ENCODE measurements at regions not wholly inside any gene's neighbourhood (a gene's known extent, or its start where the extent isn't known, plus 50 kb on each side); places are given as distances from the start of the nearest gene placed in this dataset.

DNA sequence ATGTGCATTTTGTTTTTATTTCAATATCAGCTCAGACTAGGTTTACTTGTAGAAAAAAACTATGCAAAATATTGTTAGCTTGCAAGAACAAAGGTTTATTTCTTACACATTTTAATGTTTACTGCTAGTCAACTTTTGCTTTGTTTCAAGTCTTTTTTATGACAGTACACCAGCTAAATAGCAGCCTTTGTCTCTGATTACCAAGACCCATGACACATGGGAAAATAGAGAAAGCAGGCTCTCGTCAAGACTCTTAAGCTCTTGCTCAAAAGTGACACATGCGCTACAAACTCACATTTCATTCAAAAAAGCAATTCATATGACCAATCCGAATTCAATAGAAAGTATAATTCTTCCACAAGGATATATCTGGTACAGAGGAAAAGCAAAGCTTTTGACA is 642.3 kb upstream of the SLITRK1 start:
- DNase-seq, result peak; percentile 6

GRCh38 chr13:84500016-84500415 is 617.7 kb upstream of the SLITRK1 start:
- no peak for DNase-seq

DNA sequence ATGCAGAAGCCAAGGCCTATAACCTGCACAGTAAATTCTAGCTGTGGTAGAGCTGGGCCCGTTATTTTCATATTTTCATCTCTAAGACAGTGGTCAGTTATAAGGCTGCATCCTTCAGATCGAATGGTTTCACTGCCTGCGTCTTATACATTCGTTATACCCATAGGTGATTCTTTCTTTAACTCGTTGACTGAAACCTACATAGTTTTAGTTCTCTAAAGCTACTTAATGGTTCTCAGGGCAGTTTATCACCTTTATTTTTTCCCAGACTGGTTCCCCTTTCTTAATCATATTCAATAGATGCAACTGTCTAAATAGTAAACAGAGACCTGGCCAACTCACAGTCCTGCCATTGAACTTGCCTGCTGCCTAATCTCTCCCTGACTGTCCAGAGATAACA is 615.3 kb upstream of the SLITRK1 start:
- no peak for DNase-seq

- no peak for DNase-seq
Measured at GRCh38 chr13:84491952-84492351, 609.7 kb upstream of the SLITRK1 start.

DNA sequence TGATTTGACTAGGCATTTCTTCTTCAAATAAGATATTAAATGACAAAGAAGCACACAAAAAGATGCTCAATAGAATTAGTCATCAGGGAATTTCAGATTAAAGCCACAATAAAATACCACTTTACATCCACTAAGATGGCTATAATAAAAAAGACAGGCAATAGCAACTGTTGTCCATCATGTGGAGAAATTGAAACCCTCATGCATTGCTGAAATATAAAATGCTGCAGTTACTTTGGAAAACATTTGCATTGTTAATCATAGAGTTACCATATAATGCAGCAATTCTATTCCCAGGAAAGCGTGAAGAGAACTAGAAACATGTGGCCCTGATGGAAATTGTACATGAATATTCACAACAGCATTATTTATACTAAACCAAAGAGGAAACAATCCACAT is 605.5 kb upstream of the SLITRK1 start:
- DNase-seq, result no peak

- DNase-seq, result no peak
Measured at GRCh38 chr13:84481958-84482357, 599.7 kb upstream of the SLITRK1 start.

DNA sequence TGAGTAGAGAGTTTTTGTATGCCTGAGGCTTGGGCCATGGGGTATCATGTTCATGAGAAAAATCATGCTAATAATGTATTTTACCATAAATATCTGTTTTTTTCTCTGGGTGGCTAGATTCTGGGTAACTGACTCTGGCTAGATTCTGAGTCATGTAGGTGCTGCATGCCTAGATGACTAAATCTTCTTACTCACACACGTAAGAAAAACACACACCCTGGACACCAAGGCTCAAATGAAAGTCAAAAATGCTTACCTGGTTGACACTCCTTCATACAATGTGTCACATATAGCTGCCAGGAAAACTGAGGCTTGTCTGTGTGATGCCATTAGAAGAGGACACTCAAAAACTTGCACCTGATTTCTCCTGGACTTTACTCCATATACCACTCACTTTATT is 597.4 kb upstream of the SLITRK1 start:
- no peak for DNase-seq

DNA sequence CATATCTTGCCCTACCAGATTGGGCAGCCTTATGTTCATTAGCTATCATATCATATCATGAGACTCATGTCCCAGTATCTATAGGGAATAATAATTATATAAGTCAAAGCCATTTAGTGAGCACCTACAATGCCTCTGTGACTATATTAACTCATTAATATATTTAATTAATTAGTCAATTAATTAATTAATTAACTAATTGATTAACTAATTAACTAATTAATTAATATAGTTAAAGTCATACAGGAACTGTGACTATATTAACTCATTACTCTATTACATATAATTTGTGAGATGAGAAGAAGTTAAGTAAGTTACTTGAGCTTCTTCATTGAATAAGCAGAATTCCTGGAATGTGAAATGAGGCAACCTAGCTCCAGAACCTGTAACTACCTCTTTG is 588.3 kb upstream of the SLITRK1 start:
- no peak for DNase-seq

DNA sequence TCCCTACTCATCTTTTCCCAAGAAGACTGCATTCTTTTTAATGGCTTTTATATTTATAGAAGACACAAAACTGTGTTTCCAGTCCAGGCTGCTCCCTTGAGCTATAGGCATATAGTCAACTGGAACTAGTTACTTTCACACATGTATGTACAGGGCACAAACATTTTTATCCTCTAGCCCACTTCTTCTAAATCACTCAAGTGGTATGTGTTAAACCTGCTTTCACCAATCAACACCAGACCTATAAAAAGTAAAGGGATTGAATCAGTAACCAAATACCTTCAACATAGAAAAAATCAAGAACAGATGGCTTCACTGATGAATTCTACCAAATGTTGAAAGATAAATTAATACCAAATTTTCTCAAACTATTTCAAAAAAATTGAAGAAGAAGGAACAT is 584.2 kb upstream of the SLITRK1 start:
- DNase-seq, result no peak

- DNase-seq, result no peak
Measured at GRCh38 chr13:84460989-84461388, 578.7 kb upstream of the SLITRK1 start.

GRCh38 chr13:84455143-84455905 is 573.0 kb upstream of the SLITRK1 start:
- DNase-seq, result no peak

DNA sequence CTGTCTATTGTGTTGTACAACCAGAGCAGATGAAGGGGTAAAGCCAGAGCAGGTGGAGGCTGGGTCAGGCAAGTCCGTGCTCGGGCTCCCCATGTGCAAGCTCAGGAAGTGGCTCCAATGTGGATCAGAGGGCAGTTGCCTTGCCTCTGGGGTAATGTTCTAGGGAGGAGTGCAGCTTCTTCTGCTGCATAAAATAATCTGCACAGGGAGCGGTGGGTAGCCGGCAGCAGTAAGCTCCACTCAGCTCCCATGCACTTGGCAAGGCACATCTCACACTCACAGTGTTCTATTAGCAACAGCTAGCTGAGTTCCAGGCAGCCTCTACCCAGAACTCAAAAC is 565.3 kb upstream of the SLITRK1 start:
- DNase-seq, result no peak

DNA sequence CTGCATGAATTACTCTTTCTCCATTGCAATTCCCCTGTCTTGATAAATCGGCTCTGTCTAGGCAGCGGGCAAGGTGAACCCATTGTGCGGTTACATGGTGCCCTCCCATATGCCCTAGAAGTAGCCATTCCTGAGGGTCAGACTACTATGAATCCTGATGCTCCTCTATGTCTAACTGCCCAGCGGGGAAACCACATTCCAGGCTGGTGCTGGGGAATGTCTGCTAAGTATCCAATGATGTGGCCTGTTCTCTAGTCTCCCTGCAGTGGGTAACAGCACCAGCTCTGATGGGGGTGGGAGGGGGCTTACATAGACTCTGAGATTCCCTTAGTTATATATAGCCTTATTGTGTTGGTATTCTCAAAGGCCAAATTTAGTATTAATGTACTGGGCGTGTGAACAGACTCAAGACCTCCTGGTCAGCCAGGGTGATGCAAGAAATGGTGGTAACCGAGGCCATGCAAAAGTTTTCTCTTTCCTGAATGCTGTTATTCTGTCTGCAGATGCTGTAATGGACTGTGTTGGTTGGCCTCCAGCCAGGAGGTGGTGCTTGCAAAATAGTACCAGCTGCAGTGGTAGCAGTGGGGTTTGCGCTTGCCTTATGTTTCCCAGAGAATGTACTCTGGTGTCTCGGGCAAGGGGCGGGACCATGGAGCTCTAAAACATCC is 564.8 kb upstream of the SLITRK1 start:
- no peak for DNase-seq

- no peak for DNase-seq
Measured at GRCh38 chr13:84445776-84446175, 563.5 kb upstream of the SLITRK1 start.

GRCh38 chr13:84443463-84443862 is 561.2 kb upstream of the SLITRK1 start:
- no peak for DNase-seq

DNA sequence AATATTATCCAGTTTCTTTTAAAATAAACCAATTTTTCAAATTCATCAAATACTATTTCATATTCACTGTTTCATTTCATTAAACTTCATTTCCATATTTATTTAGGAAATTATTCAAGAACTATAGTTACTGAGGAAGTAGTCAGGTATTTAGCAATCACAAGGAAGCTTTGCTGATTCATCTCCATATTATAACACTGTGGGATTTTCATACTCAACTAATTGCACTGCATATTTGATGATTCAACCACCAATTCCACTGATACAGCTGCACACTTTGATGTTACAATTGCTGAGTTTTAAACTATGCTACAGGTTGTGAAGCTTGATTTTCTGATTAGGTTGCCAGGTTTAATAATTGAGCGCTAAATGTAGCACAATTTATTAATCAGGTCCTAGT is 556.8 kb upstream of the SLITRK1 start:
- no peak for DNase-seq

GRCh38 chr13:84433024-84433423 is 550.8 kb upstream of the SLITRK1 start:
- DNase-seq, result no peak

- no peak for DNase-seq
Measured at GRCh38 chr13:84431646-84432045, 549.4 kb upstream of the SLITRK1 start.

GRCh38 chr13:84430446-84430845 is 548.2 kb upstream of the SLITRK1 start:
- DNase-seq, result no peak

DNA sequence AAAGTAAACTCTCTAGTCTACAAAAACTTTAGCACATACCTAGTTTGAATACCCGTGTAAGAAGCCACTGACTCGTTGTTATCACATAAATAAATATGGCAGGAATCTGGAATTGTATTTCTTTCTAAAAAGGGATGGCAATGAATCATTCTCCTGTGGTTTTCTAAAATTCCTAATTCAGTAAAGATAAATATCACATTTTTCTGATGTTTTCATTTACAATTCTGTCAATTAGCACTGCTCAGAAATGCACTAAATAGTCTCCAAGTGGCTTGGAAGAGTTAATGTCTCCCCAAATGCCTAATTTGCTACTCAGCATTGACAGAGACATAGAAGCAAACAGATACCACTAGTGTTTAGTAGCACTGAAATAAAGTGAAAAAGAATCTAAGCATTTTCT is 547.7 kb upstream of the SLITRK1 start:
- no peak for DNase-seq

- no peak for DNase-seq
Measured at GRCh38 chr13:84418041-84418440, 535.8 kb upstream of the SLITRK1 start.

DNA sequence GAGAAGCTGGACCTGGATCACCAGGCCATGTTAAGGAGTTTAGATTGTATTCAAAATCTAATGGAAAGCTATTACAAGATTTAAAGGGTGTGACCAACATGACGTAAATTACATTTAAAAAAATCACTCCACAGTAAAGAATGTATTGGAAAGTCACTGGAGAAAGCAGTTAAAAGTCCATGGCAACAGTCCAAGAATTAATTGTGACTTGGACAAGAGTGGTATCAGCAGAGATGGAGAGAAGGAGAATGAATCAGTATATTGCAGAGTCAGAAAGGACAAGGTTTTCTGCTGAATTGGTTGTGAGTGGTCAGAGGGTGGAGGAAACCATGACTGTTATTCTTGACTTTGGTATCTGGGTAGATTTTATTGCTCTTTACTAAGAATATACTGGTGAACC is 535.1 kb upstream of the SLITRK1 start:
- no peak for DNase-seq

DNA sequence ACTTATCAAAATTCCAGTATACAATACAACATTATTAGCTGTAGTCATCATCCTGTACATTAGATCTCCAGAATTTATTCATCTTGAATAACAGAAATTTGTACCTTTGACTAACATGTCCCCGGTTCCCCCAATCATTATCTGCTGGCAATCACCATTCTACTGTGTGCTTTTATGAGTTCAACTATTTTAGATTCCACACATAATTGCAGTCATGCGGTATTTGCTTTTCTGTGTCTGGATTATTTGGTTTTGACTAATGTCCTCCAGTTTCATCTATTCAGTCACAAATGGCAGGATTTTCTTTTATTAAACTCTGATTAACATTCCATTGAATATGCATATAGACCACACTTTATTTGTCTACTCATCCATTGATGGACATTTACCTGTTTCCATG is 530.7 kb upstream of the SLITRK1 start:
- no peak for DNase-seq

- no peak for DNase-seq
Measured at GRCh38 chr13:84405286-84405685, 523.0 kb upstream of the SLITRK1 start.

DNA sequence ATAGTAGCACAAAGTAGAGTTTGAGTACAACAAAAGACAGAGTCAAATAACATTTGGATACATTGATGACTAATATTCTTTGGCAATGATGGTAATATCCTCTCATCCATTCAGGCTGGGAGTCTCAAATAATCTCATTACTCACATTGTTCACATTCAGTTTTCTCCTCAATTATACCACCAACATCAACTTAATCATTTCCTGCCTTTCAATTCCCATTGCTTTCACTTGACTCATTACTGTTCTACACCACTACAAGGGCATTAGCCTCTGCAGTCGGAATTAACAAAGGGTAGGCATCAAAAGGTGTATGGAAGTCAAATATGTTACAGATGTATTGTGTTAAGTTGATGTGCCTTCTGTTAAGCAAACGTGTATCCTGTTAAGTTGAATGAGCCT is 518.4 kb upstream of the SLITRK1 start:
- DNase-seq, result no peak
